CD4-positive, alpha-beta T cell treated with Interleukin-17A for 4 hours (primary cell): ENCODE measurements at regions not wholly inside any gene's neighbourhood (a gene's known extent, or its start where the extent isn't known, plus 50 kb on each side); places are given as distances from the start of the nearest gene placed in this dataset.

ENCODE experiments used
- DNase-seq: peaks from one replicate; pipeline ENCODE4 v3.0.0-alpha.2; 2020; ENCODE audit warnings: mixed read lengths

GRCh38 chr21:24050231-24050630, 1557.0 kb downstream of the MRPL39 start:
- no peak for DNase-seq

GRCh38 chr21:24046829-24047443, 1560.3 kb downstream of the MRPL39 start:
- DNase-seq: no peak

GRCh38 chr21:24045775-24046215, 1561.5 kb downstream of the MRPL39 start:
- peak; percentile 38 for DNase-seq

- DNase-seq: no peak
Measured at GRCh38 chr21:24045373-24045772, 1561.9 kb downstream of the MRPL39 start.

GRCh38 chr21:24042687-24043086, 1564.6 kb downstream of the MRPL39 start:
- DNase-seq: no peak

GRCh38 chr21:24032709-24033232, 1574.5 kb downstream of the MRPL39 start:
- no peak for DNase-seq

GRCh38 chr21:24027396-24027795, 1579.9 kb downstream of the MRPL39 start:
- DNase-seq: no peak

- no peak for DNase-seq
Measured at GRCh38 chr21:24025101-24025500, 1582.2 kb downstream of the MRPL39 start.

GRCh38 chr21:24023936-24024335, 1583.3 kb downstream of the MRPL39 start:
- no peak for DNase-seq

- no peak for DNase-seq
Measured at GRCh38 chr21:24023402-24023801, 1583.9 kb downstream of the MRPL39 start.

- DNase-seq: no peak
Measured at GRCh38 chr21:24014381-24014780, 1592.9 kb downstream of the MRPL39 start.

- DNase-seq: no peak
Measured at GRCh38 chr21:24011087-24011486, 1596.2 kb downstream of the MRPL39 start.

GRCh38 chr21:24007592-24007991, 1599.7 kb downstream of the MRPL39 start:
- DNase-seq: no peak

- no peak for DNase-seq
Measured at GRCh38 chr21:23986987-23987386, 1620.3 kb downstream of the MRPL39 start.

- DNase-seq: no peak
Measured at GRCh38 chr21:23986214-23986613, 1621.1 kb downstream of the MRPL39 start.

GRCh38 chr21:23982546-23982945, 1624.7 kb downstream of the MRPL39 start:
- no peak for DNase-seq

GRCh38 chr21:23977971-23978370, 1629.3 kb downstream of the MRPL39 start:
- no peak for DNase-seq

GRCh38 chr21:23968722-23969647, 1638.3 kb downstream of the MRPL39 start:
- DNase-seq: peak; percentile 75

GRCh38 chr21:23968008-23968407, 1639.3 kb downstream of the MRPL39 start:
- DNase-seq: no peak

GRCh38 chr21:23963454-23963853, 1643.8 kb downstream of the MRPL39 start:
- no peak for DNase-seq

- no peak for DNase-seq
Measured at GRCh38 chr21:23960769-23961168, 1646.5 kb downstream of the MRPL39 start.

- DNase-seq: no peak
Measured at GRCh38 chr21:23955135-23955843, 1652.0 kb downstream of the MRPL39 start.

GRCh38 chr21:23952269-23952668, 1655.0 kb downstream of the MRPL39 start:
- no peak for DNase-seq
